ENCODE measurements at regions not wholly inside any gene's neighbourhood (a gene's known extent, or its start where the extent isn't known, plus 50 kb on each side); places are given as distances from the start of the nearest gene placed in this dataset.
"Not testable (repeated sequence)": the region's sequence is repeated elsewhere in the genome, so short reads cannot be mapped to it uniquely, and the experiment has no call there.

DNA sequence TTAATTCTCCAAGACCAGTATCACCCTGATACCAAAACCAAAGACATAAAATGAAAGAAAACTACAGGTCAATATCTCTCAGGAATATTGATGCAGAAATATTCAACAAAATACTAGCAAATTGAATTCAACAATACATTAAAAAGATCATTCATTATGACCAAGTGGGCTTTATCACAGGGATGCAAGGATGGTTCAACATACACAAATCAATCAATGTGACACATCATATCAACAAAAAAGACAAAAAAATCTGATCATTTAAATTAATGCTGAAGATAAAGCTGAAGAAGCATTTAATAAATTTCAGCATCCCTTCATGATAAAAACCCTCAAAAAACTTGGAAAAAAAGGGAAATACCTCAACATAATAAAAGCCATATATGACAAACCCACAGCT is 341.4 kb downstream of the GUCY2F start:
- H3K27ac Mint-ChIP-seq (ENCODE audit: unreplicated experiment) = no peak overlapping the region
- H3K4me3 Mint-ChIP-seq (ENCODE audit: unreplicated experiment) = no peak overlapping the region
- no peaks in the 10 kb centered on the region for H3K4me1 Mint-ChIP-seq (ENCODE audit: unreplicated experiment)
- DNase-seq (ENCODE audit: low spot score) = no peak
- TF ChIP-seq, protein P1, sequence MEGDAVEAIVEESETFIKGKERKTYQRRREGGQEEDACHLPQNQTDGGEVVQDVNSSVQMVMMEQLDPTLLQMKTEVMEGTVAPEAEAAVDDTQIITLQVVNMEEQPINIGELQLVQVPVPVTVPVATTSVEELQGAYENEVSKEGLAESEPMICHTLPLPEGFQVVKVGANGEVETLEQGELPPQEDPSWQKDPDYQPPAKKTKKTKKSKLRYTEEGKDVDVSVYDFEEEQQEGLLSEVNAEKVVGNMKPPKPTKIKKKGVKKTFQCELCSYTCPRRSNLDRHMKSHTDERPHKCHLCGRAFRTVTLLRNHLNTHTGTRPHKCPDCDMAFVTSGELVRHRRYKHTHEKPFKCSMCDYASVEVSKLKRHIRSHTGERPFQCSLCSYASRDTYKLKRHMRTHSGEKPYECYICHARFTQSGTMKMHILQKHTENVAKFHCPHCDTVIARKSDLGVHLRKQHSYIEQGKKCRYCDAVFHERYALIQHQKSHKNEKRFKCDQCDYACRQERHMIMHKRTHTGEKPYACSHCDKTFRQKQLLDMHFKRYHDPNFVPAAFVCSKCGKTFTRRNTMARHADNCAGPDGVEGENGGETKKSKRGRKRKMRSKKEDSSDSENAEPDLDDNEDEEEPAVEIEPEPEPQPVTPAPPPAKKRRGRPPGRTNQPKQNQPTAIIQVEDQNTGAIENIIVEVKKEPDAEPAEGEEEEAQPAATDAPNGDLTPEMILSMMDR (IDR thresholded peaks at IDR 0.05; ENCODE audit: unreplicated experiment) = no peak
- H3K27me3 Mint-ChIP-seq (ENCODE audit: unreplicated experiment) = no peaks in the 10 kb centered on the region
- no peaks in the 10 kb centered on the region for H3K36me3 Mint-ChIP-seq (ENCODE audit: low read depth, unreplicated experiment)
- H3K9me3 Mint-ChIP-seq (ENCODE audit: unreplicated experiment) = no peaks in the 10 kb centered on the region

DNA sequence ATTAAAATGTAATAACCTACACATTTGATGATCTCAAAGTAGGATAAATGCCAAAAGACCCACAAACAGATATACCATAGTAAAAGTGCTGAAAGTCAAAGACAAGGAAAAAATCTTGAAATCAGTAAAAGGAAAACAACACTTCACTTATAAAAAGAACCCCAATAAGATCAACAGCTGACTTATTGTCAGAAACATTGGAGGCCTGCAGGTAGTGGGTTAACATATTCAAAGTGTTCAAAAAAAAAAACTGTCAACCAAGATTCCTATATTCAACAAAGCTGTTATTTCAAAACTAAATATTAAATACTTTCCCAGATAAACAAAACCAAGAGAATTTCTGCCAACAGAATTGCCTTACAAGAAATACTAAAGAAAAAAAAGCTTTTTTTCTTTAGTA is 347.1 kb downstream of the GUCY2F start:
- no peaks in the 10 kb centered on the region for H3K9me3 Mint-ChIP-seq (ENCODE audit: unreplicated experiment)

DNA sequence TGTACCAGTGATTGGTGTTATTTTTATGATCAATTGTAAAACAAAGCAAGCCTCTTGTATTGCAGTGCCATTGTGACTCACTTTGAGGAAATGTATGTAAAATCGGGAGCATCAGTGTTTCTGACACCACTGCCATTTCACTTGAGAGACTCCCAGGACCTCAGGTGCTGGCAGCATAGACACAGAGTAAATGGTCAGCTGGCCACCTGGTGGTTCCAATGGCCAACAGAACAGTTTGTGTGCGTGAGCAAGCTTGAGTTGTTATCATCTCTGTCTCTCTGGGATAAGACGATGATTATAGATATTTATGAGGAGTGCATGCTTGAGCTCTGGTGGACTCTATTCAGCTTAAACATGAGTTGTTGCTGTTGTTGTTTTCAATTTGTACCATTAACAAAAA is 356.6 kb downstream of the GUCY2F start:
- H3K4me1 Mint-ChIP-seq (ENCODE audit: unreplicated experiment) = peaks cover 6% of the 10 kb centered on the region
- H3K4me3 Mint-ChIP-seq (ENCODE audit: unreplicated experiment) = no peak overlapping the region
- no peaks in the 10 kb centered on the region for H3K9me3 Mint-ChIP-seq (ENCODE audit: unreplicated experiment)
- no peak for DNase-seq (ENCODE audit: low spot score)
- no peaks in the 10 kb centered on the region for H3K27me3 Mint-ChIP-seq (ENCODE audit: unreplicated experiment)
- TF ChIP-seq, protein P1 (IDR thresholded peaks at IDR 0.05; ENCODE audit: unreplicated experiment) = no peak
- no peaks in the 10 kb centered on the region for H3K36me3 Mint-ChIP-seq (ENCODE audit: low read depth, unreplicated experiment)
- H3K27ac Mint-ChIP-seq (ENCODE audit: unreplicated experiment) = no peak overlapping the region

More for the DNA sequence above, 347.1 kb downstream of the GUCY2F start:
- no peaks in the 10 kb centered on the region for H3K36me3 Mint-ChIP-seq (ENCODE audit: low read depth, unreplicated experiment)
- TF ChIP-seq, protein P1 (IDR thresholded peaks at IDR 0.05; ENCODE audit: unreplicated experiment) = no peak
- H3K27me3 Mint-ChIP-seq (ENCODE audit: unreplicated experiment) = no peaks in the 10 kb centered on the region
- no peaks in the 10 kb centered on the region for H3K4me1 Mint-ChIP-seq (ENCODE audit: unreplicated experiment)
- no peak overlapping the region for H3K27ac Mint-ChIP-seq (ENCODE audit: unreplicated experiment)
- no peak for DNase-seq (ENCODE audit: low spot score)
- H3K4me3 Mint-ChIP-seq (ENCODE audit: unreplicated experiment) = no peak overlapping the region

DNA sequence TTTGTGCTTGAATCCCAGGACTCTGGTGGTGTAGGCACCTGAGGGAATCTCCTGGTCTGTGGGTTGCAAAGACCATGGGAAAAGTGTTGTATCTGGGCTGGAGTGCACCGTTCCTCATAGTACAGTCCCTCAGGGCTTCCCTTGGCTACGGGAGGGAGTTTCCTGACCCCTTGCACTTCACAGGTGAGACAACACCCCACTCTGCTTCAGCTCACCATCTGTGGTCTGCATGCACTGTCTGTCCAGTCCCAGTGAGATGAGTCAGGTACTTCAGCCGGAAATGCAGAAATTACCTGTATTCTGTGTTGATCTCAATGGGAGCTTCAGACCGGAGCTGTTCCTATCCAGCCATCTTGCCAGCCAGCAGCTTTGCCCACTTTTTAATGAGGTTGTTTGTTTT is 353.0 kb upstream of the IRS4 start:
- H3K4me1 Mint-ChIP-seq (ENCODE audit: unreplicated experiment) = no peaks in the 10 kb centered on the region
- TF ChIP-seq, protein P1 (IDR thresholded peaks at IDR 0.05; ENCODE audit: unreplicated experiment) = no peak
- no peak overlapping the region for H3K27ac Mint-ChIP-seq (ENCODE audit: unreplicated experiment)
- no peak overlapping the region for H3K4me3 Mint-ChIP-seq (ENCODE audit: unreplicated experiment)
- DNase-seq (ENCODE audit: low spot score) = no peak
- no peaks in the 10 kb centered on the region for H3K27me3 Mint-ChIP-seq (ENCODE audit: unreplicated experiment)
- no peaks in the 10 kb centered on the region for H3K9me3 Mint-ChIP-seq (ENCODE audit: unreplicated experiment)
- no peaks in the 10 kb centered on the region for H3K36me3 Mint-ChIP-seq (ENCODE audit: low read depth, unreplicated experiment)

DNA sequence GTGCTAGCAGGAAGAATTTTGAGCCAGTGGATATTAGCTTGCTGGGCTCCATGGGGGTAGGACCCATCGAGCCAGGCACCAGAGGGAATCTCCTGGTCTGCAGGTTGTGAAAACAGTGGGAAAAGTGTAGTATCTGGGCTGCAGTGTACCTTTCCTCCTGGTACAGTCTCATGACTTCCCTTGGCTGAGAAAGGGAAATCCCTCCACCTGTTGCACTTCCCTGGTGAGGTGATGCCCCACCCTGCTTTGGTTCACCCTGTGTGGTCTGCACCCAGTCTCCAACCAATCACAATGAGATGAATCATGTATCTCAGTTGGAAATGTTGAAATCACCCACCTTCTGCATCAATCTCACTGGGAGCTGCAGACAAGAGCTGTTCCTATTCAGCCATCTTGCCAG is 341.4 kb upstream of the IRS4 start:
- TF ChIP-seq, protein P1 (IDR thresholded peaks at IDR 0.05; ENCODE audit: unreplicated experiment) = no peak
- no peak overlapping the region for H3K27ac Mint-ChIP-seq (ENCODE audit: unreplicated experiment)

DNA sequence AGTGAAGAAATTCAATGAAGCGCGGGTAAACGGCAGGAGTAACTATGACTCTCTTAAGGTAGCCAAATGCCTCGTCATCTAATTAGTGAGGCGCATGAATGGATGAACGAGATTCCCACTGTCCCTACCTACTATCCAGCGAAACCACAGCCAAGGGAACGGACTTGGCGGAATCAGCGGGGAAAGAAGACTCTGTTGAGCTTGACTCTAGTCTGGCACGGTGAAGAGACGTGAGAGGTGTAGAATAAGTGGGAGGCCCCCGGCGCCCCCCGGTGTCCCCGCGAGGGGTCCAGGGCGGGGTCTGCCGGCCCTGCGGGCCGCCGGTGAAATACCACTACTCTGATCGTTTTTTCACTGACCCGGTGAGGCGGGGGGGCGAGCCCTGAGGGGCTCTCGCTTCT is 317.8 kb upstream of the IRS4 start:
- H3K36me3 Mint-ChIP-seq (ENCODE audit: low read depth, unreplicated experiment); H3K27ac Mint-ChIP-seq (ENCODE audit: unreplicated experiment); DNase-seq (ENCODE audit: low spot score): not testable (repeated sequence)

More for the DNA sequence above, 341.4 kb upstream of the IRS4 start:
- H3K36me3 Mint-ChIP-seq (ENCODE audit: low read depth, unreplicated experiment) = no peaks in the 10 kb centered on the region
- no peak for DNase-seq (ENCODE audit: low spot score)
- no peak overlapping the region for H3K4me3 Mint-ChIP-seq (ENCODE audit: unreplicated experiment)
- no peaks in the 10 kb centered on the region for H3K9me3 Mint-ChIP-seq (ENCODE audit: unreplicated experiment)
- H3K4me1 Mint-ChIP-seq (ENCODE audit: unreplicated experiment) = no peaks in the 10 kb centered on the region
- H3K27me3 Mint-ChIP-seq (ENCODE audit: unreplicated experiment) = peaks cover 1% of the 10 kb centered on the region

More for the DNA sequence above, 317.8 kb upstream of the IRS4 start:
- H3K27me3 Mint-ChIP-seq (ENCODE audit: unreplicated experiment); H3K4me3 Mint-ChIP-seq (ENCODE audit: unreplicated experiment); H3K9me3 Mint-ChIP-seq (ENCODE audit: unreplicated experiment); H3K4me1 Mint-ChIP-seq (ENCODE audit: unreplicated experiment): not testable (repeated sequence)
